GM12878 (cell line): ENCODE measurements at regions not wholly inside any gene's neighbourhood (a gene's known extent, or its start where the extent isn't known, plus 50 kb on each side); places are given as distances from the start of the nearest gene placed in this dataset.

Experiments
- BCLAF1 ChIP-seq: fragments of 450-650 bp; IDR thresholded peaks from 2 replicates; pipeline ENCODE4 v1.6.1; 2017; ENCODE audit warnings: antibody characterized with exemption, mild to moderate bottlenecking, moderate library complexity
- CBX3 ChIP-seq: fragments of 200-600 bp; sonication (generic); IDR thresholded peaks from 2 replicates; pipeline ENCODE4 v1.6.1; 2016; ENCODE audit warnings: low read depth, borderline replicate concordance
- EZH2 ChIP-seq: IDR thresholded peaks from 2 replicates; pipeline ENCODE4 v1.6.1; 2012; ENCODE audit warnings: low read depth, mild to moderate bottlenecking, control low read depth, inconsistent platforms, low read length, borderline replicate concordance; ENCODE audit not compliant: control insufficient read depth
- GATAD2B ChIP-seq: fragments of 450-650 bp; conservative IDR thresholded peaks from 2 replicates; pipeline ENCODE4 v1.6.1; 2017; ENCODE audit warnings: low read depth, mild to moderate bottlenecking, moderate library complexity
- HDAC6 ChIP-seq: fragments of 200-600 bp; sonication (generic); IDR thresholded peaks from one replicate; pipeline ENCODE4 v1.8.0; 2017; ENCODE audit warnings: antibody characterized with exemption; ENCODE audit not compliant: unreplicated experiment
- HSF1 ChIP-seq: fragments of 150-350 bp; IDR thresholded peaks from 2 replicates; pipeline ENCODE4 v1.6.1; 2014; ENCODE audit warnings: mild to moderate bottlenecking, low read depth, low read length
- IRF4 ChIP-seq: IDR thresholded peaks from 2 replicates; pipeline ENCODE4 v1.6.1; 2011; ENCODE audit warnings: low read depth, low read length
- NBN ChIP-seq: fragments of 450-650 bp; IDR thresholded peaks from 2 replicates; pipeline ENCODE4 v1.6.1; 2016
- PAX5 ChIP-seq: IDR thresholded peaks from 2 replicates; pipeline ENCODE4 v1.6.1; 2011; ENCODE audit warnings: low read depth, low read length, borderline replicate concordance
- POLR2A ChIP-seq: IDR thresholded peaks from 2 replicates; pipeline ENCODE4 v1.6.1; 2011; ENCODE audit warnings: low read depth, mild to moderate bottlenecking, low read length
- POLR2AphosphoS5 ChIP-seq: IDR thresholded peaks from 2 replicates; pipeline ENCODE4 v1.6.1; 2011; ENCODE audit warnings: mild to moderate bottlenecking, low read length, inconsistent platforms
- SIN3A ChIP-seq: IDR thresholded peaks from 2 replicates; pipeline ENCODE4 v1.6.1; 2012; ENCODE audit warnings: low read depth, low read length, improper control_type of control experiment
- ZBTB40 ChIP-seq: fragments of 450-650 bp; IDR thresholded peaks from 2 replicates; pipeline ENCODE4 v1.6.1; 2016; ENCODE audit warnings: mild to moderate bottlenecking, moderate library complexity, borderline replicate concordance
- ZNF274 ChIP-seq: IDR thresholded peaks from one replicate; pipeline ENCODE4 v1.8.0; 2011; ENCODE audit not compliant: insufficient read length, insufficient read depth
- TF ChIP-seq, protein P1 (sequence below): IDR thresholded peaks from 2 replicates; pipeline ENCODE4 v1.6.1; 2011; ENCODE audit warnings: borderline replicate concordance, low read depth, mild to moderate bottlenecking, moderate library complexity, low read length; ENCODE audit not compliant: insufficient read depth, poor library complexity, severe bottlenecking
- TF ChIP-seq, protein P2 (sequence below): fragments of 450-650 bp; IDR thresholded peaks from 2 replicates; pipeline ENCODE4 v1.6.1; 2018; ENCODE audit warnings: mild to moderate bottlenecking, low read depth, moderate library complexity; ENCODE audit not compliant: partially characterized antibody

- TF ChIP-seq ZBTB40: peak; percentile 26; the same call in 1 of the 2 replicates
- TF ChIP-seq HDAC6: no peak
- TF ChIP-seq EZH2: no peak
- TF ChIP-seq BCLAF1: no peak
- TF ChIP-seq NBN: no peak
- TF ChIP-seq ZNF274: no peak
- TF ChIP-seq GATAD2B: peak; percentile 56; the same call in 1 of the 2 replicates
- TF ChIP-seq, protein P1, sequence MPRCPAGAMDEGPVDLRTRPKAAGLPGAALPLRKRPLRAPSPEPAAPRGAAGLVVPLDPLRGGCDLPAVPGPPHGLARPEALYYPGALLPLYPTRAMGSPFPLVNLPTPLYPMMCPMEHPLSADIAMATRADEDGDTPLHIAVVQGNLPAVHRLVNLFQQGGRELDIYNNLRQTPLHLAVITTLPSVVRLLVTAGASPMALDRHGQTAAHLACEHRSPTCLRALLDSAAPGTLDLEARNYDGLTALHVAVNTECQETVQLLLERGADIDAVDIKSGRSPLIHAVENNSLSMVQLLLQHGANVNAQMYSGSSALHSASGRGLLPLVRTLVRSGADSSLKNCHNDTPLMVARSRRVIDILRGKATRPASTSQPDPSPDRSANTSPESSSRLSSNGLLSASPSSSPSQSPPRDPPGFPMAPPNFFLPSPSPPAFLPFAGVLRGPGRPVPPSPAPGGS: no peak
- TF ChIP-seq IRF4: no peak
- TF ChIP-seq, protein P2, sequence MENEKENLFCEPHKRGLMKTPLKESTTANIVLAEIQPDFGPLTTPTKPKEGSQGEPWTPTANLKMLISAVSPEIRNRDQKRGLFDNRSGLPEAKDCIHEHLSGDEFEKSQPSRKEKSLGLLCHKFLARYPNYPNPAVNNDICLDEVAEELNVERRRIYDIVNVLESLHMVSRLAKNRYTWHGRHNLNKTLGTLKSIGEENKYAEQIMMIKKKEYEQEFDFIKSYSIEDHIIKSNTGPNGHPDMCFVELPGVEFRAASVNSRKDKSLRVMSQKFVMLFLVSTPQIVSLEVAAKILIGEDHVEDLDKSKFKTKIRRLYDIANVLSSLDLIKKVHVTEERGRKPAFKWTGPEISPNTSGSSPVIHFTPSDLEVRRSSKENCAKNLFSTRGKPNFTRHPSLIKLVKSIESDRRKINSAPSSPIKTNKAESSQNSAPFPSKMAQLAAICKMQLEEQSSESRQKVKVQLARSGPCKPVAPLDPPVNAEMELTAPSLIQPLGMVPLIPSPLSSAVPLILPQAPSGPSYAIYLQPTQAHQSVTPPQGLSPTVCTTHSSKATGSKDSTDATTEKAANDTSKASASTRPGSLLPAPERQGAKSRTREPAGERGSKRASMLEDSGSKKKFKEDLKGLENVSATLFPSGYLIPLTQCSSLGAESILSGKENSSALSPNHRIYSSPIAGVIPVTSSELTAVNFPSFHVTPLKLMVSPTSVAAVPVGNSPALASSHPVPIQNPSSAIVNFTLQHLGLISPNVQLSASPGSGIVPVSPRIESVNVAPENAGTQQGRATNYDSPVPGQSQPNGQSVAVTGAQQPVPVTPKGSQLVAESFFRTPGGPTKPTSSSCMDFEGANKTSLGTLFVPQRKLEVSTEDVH: no peak
- TF ChIP-seq POLR2A: no peak
- no peak for TF ChIP-seq CBX3
- 0 out of 2 replicates have a peak, but pooled peaks have one; percentile 31 for TF ChIP-seq SIN3A
- TF ChIP-seq HSF1: no peak
- no peak for TF ChIP-seq PAX5
- TF ChIP-seq POLR2AphosphoS5: no peak
Observed at GRCh38 chr7:25862261-25863004, 289.6 kb upstream of the NFE2L3 start (continued).
